WTC11 (cell line): ENCODE measurements at regions not wholly inside any gene's neighbourhood (a gene's known extent, or its start where the extent isn't known, plus 50 kb on each side); places are given as distances from the start of the nearest gene placed in this dataset.
"Not testable (repeated sequence)": the region's sequence is repeated elsewhere in the genome, so short reads cannot be mapped to it uniquely, and the experiment has no call there.

ENCODE experiments used
- ATAC-seq: fragments of 200-7000 bp; cut with Tn5 transposase; 2 replicates; pipeline ENCODE4 v1.10.0; 2021; ENCODE audit warnings: mild to moderate bottlenecking, moderate library complexity
- CTCF ChIA-PET: fragments of 300-600 bp; sonication (Branson Sonifier 250); formaldehyde crosslinking; loops from one replicate; lab custom pipeline; 2021; ENCODE audit warnings: antibody characterized with exemption; lab: Charles Lee
- POLR2A ChIA-PET: fragments of 350-600 bp; sonication (Branson Sonifier 250); formaldehyde crosslinking; loops from one replicate; lab custom pipeline; 2021; ENCODE audit warnings: antibody characterized with exemption; lab: Charles Lee
- DNase-seq: peaks from one replicate; pipeline ENCODE4 v3.0.0; 2021; ENCODE audit warnings: low spot score
- H3K27ac Mint-ChIP-seq: 2 replicates; pipeline ENCODE4 v1.8.0; 2021; ENCODE audit warnings: mixed read lengths
- H3K27me3 Mint-ChIP-seq: 2 replicates; pipeline ENCODE4 v1.8.0; 2021; ENCODE audit warnings: low read depth, mild to moderate bottlenecking, moderate library complexity, mixed read lengths
- H3K36me3 Mint-ChIP-seq: 2 replicates; pipeline ENCODE4 v1.8.0; 2021; ENCODE audit warnings: mixed read lengths
- H3K4me1 Mint-ChIP-seq: 2 replicates; pipeline ENCODE4 v1.8.0; 2022; ENCODE audit warnings: mixed read lengths
- H3K4me3 Mint-ChIP-seq: 2 replicates; pipeline ENCODE4 v1.8.0; 2021; ENCODE audit warnings: mild to moderate bottlenecking, moderate library complexity, mixed read lengths
- H3K9me3 Mint-ChIP-seq: 2 replicates; pipeline ENCODE4 v1.8.0; 2021; ENCODE audit warnings: mixed read lengths
- ATF1 ChIP-seq: sonication (generic); formaldehyde crosslinking; IDR thresholded peaks from 2 replicates; pipeline ENCODE4 v1.8.1; 2023; ENCODE audit warnings: mild to moderate bottlenecking, moderate library complexity, missing genetic modification reagents
- CDX4 ChIP-seq: fragments of 250-450 bp; sonication (Bioruptor Pico); IDR thresholded peaks from 2 replicates; pipeline ENCODE4 v1.9.0; 2021; ENCODE audit warnings: moderate library complexity, mild to moderate bottlenecking, inconsistent platforms, borderline replicate concordance
- CTCF ChIP-seq: fragments of 200-600 bp; IDR thresholded peaks from 2 replicates; pipeline ENCODE4 v1.8.0; 2022; ENCODE audit warnings: antibody characterized with exemption
- EMX1 ChIP-seq: fragments of 250-450 bp; sonication (Bioruptor Pico); IDR thresholded peaks from 2 replicates; pipeline ENCODE4 v1.8.0; 2021; ENCODE audit warnings: mild to moderate bottlenecking
- ETV6 ChIP-seq: sonication (generic); formaldehyde crosslinking; IDR thresholded peaks from 2 replicates; pipeline ENCODE4 v1.8.1; 2022; ENCODE audit warnings: mild to moderate bottlenecking, missing genetic modification reagents
- HMGA2 ChIP-seq: fragments of 250-450 bp; sonication (Bioruptor Pico); IDR thresholded peaks from 2 replicates; pipeline ENCODE4 v1.4.0; 2021; ENCODE audit warnings: mild to moderate bottlenecking, moderate library complexity
- MYBL2 ChIP-seq: sonication (generic); formaldehyde crosslinking; IDR thresholded peaks from 2 replicates; pipeline ENCODE4 v1.8.1; 2023; ENCODE audit warnings: mild to moderate bottlenecking, moderate library complexity, missing genetic modification reagents
- NFE2L1 ChIP-seq: sonication (generic); formaldehyde crosslinking; IDR thresholded peaks from 2 replicates; pipeline ENCODE4 v1.8.1; 2023; ENCODE audit warnings: missing genetic modification reagents
- NR2C2 ChIP-seq: sonication (generic); formaldehyde crosslinking; IDR thresholded peaks from 2 replicates; pipeline ENCODE4 v1.8.0; 2022; ENCODE audit warnings: mild to moderate bottlenecking, missing genetic modification reagents
- PREB ChIP-seq: sonication (generic); formaldehyde crosslinking; IDR thresholded peaks from 2 replicates; pipeline ENCODE4 v1.8.1; 2022; ENCODE audit warnings: mild to moderate bottlenecking, missing genetic modification reagents, moderate library complexity, borderline replicate concordance
- PRRX2 ChIP-seq: fragments of 250-450 bp; sonication (Bioruptor Pico); IDR thresholded peaks from 2 replicates; pipeline ENCODE4 v1.8.0; 2021; ENCODE audit warnings: mild to moderate bottlenecking
- RORB ChIP-seq: fragments of 250-450 bp; sonication (Bioruptor Pico); IDR thresholded peaks from 2 replicates; pipeline ENCODE4 v1.9.0; 2021; ENCODE audit warnings: mild to moderate bottlenecking
- TCF7 ChIP-seq: sonication (generic); formaldehyde crosslinking; IDR thresholded peaks from 2 replicates; pipeline ENCODE4 v1.8.0; 2022; ENCODE audit warnings: mild to moderate bottlenecking, low read depth, missing genetic modification reagents, moderate library complexity
- TEAD4 ChIP-seq: sonication (generic); formaldehyde crosslinking; IDR thresholded peaks from 2 replicates; pipeline ENCODE4 v1.8.0; 2022; ENCODE audit warnings: mild to moderate bottlenecking, missing genetic modification reagents
- ZNF219 ChIP-seq: sonication (generic); formaldehyde crosslinking; IDR thresholded peaks from 2 replicates; pipeline ENCODE4 v1.8.0; 2023; ENCODE audit warnings: missing genetic modification reagents, mild to moderate bottlenecking, borderline replicate concordance
- ZNF396 ChIP-seq: fragments of 250-450 bp; sonication (Bioruptor Pico); IDR thresholded peaks from 2 replicates; pipeline ENCODE4 v1.8.0; 2021; ENCODE audit warnings: mild to moderate bottlenecking, moderate library complexity, borderline replicate concordance
- ZNF416 ChIP-seq: fragments of 250-450 bp; sonication (Bioruptor Pico); IDR thresholded peaks from 2 replicates; pipeline ENCODE4 v1.9.0; 2021; ENCODE audit warnings: mild to moderate bottlenecking, inconsistent platforms
- ZNF423 ChIP-seq: fragments of 250-450 bp; sonication (Bioruptor Pico); IDR thresholded peaks from 2 replicates; pipeline ENCODE4 v2.1.2; 2022; ENCODE audit warnings: mild to moderate bottlenecking, moderate library complexity
- ZNF512 ChIP-seq: sonication (generic); formaldehyde crosslinking; IDR thresholded peaks from 2 replicates; pipeline ENCODE4 v1.8.1; 2022; ENCODE audit warnings: missing genetic modification reagents, borderline replicate concordance
- ZSCAN18 ChIP-seq: fragments of 250-450 bp; sonication (Bioruptor Pico); IDR thresholded peaks from 2 replicates; pipeline ENCODE4 v2.1.2; 2022; ENCODE audit warnings: mild to moderate bottlenecking, moderate library complexity

- Mint-ChIP-seq H3K27ac (no peak overlapping the region), H3K4me3 (no peak overlapping the region), H3K36me3 (peaks cover 70% of the 10 kb centered on the region), H3K27me3 (peaks cover 9% of the 10 kb centered on the region), H3K9me3 (peaks cover 74% of the 10 kb centered on the region), H3K4me1 (no peaks in the 10 kb centered on the region)
- ATAC-seq = no peak
- TF ChIP-seq ZSCAN18 (CRISPR knock-in tag) (no peak), ZNF423 (CRISPR knock-in tag) (no peak), RORB (CRISPR knock-in tag) (no peak), NR2C2 (CRISPR knock-in tag) (no peak), PRRX2 (CRISPR knock-in tag) (no peak), ZNF219 (CRISPR knock-in tag) (no peak), CTCF (no peak), PREB (no peak), ETV6 (CRISPR knock-in tag) (no peak), TCF7 (CRISPR knock-in tag) (no peak), TEAD4 (CRISPR knock-in tag) (no peak), HMGA2 (no peak)
- ChIA-PET POLR2A (no interaction called here), CTCF (no interaction called here)
- DNase-seq = no peak
Observed at GRCh38 chr14:106060276-106060975, 534.0 kb downstream of the TMEM121 start.

GRCh38 chr14:106061877-106062500 lies 535.6 kb downstream of the TMEM121 start:
- CTCF ChIA-PET, DNase-seq, H3K4me1 Mint-ChIP-seq, H3K27ac Mint-ChIP-seq, POLR2A ChIA-PET, H3K4me3 Mint-ChIP-seq, ATAC-seq: not testable (repeated sequence)
- H3K36me3 Mint-ChIP-seq = peaks cover 78% of the 10 kb centered on the region
- H3K9me3 Mint-ChIP-seq = peaks cover 81% of the 10 kb centered on the region
- H3K27me3 Mint-ChIP-seq = peaks cover 12% of the 10 kb centered on the region

- no peak for ATAC-seq
- no peak overlapping the region for H3K4me3 Mint-ChIP-seq
- peaks cover 78% of the 10 kb centered on the region for H3K36me3 Mint-ChIP-seq
- H3K27me3 Mint-ChIP-seq = peaks cover 12% of the 10 kb centered on the region
- no peak for DNase-seq
- no peaks in the 10 kb centered on the region for H3K4me1 Mint-ChIP-seq
- peaks cover 83% of the 10 kb centered on the region for H3K9me3 Mint-ChIP-seq
- TF ChIP-seq RORB (CRISPR knock-in tag) = no peak
- TF ChIP-seq NFE2L1 (CRISPR knock-in tag) = no peak
- no peak overlapping the region for H3K27ac Mint-ChIP-seq
- CTCF ChIA-PET = no interaction called here
- POLR2A ChIA-PET = no interaction called here
Observed at GRCh38 chr14:106062502-106063272, 536.3 kb downstream of the TMEM121 start.

GRCh38 chr14:106067935-106068334 lies 541.6 kb downstream of the TMEM121 start:
- no peak for DNase-seq
- Mint-ChIP-seq H3K9me3 (peaks cover 83% of the 10 kb centered on the region), H3K36me3 (peaks cover 80% of the 10 kb centered on the region), H3K4me3 (no peak overlapping the region), H3K27me3 (peaks cover 7% of the 10 kb centered on the region; the same call in 1 of the 2 replicates), H3K27ac (no peak overlapping the region), H3K4me1 (no peaks in the 10 kb centered on the region)
- no peak for ATAC-seq
- POLR2A ChIA-PET = no interaction called here
- CTCF ChIA-PET = no interaction called here
- TF ChIP-seq MYBL2 = no peak
- TF ChIP-seq ZNF512 (CRISPR knock-in tag) = no peak
- no peak for TF ChIP-seq ZNF396
- no peak for TF ChIP-seq EMX1
- no peak for TF ChIP-seq ATF1 (CRISPR knock-in tag)
- no peak for TF ChIP-seq ZNF423 (CRISPR knock-in tag)
- no peak for TF ChIP-seq ZNF416 (CRISPR knock-in tag)
- no peak for TF ChIP-seq CDX4 (CRISPR knock-in tag)
